SK-N-SH (cell line): ENCODE measurements at regions not wholly inside any gene's neighbourhood (a gene's known extent, or its start where the extent isn't known, plus 50 kb on each side); places are given as distances from the start of the nearest gene placed in this dataset.

Source experiments
- CTCF ChIA-PET: fragments of 300-600, 350-600 bp; formaldehyde crosslinking; extraction: SDS; loops from one replicate; lab custom pipeline; 2021; lab: Yijun Ruan, JAX
- POLR2A ChIA-PET: fragments of 350-600 bp; sonication (Branson Sonifier 250); formaldehyde crosslinking; extraction: SDS; loops from one replicate; lab custom pipeline; 2020; ENCODE audit warnings: antibody characterized with exemption, inconsistent platforms; lab: Yijun Ruan, JAX
- DNase-seq: peaks from one replicate; pipeline ENCODE4 v3.0.0; 2012
- H2AFZ ChIP-seq: fragments of 200-600 bp; sonication (generic); 2 replicates; pipeline ENCODE4 v1.8.1; 2016; ENCODE audit warnings: antibody characterized with exemption, mild to moderate bottlenecking, low read depth
- H3F3A ChIP-seq: fragments of 200-600 bp; sonication (generic); replicated peaks from 2 replicates; pipeline ENCODE3; 2016; ENCODE audit warnings: antibody characterized with exemption, mild to moderate bottlenecking; ENCODE audit not compliant: insufficient read depth
- H3K27ac ChIP-seq, 2 experiments: fragments of 200-500 bp in 1 of 2; fragments of 200-600 bp in 1 of 2; sonication (Bioruptor generic) in 1 of 2; sonication (generic), shearing (Covaris generic) in 1 of 2; 2 replicates each; pipeline versions ENCODE4 v1.5.1 to v1.6.1; 2014 to 2016; ENCODE audit warnings: low read depth in 2 of 2, inconsistent platforms in 1 of 2, low read length in 1 of 2, mild to moderate bottlenecking in 1 of 2, mixed read lengths in 1 of 2
- H3K27me3 ChIP-seq: fragments of 200-600 bp; sonication (generic), shearing (Covaris generic); 2 replicates; pipeline ENCODE4 v1.6.1; 2016; ENCODE audit warnings: mixed run types; ENCODE audit not compliant: insufficient read depth
- H3K36me3 ChIP-seq, 2 experiments: fragments of 200-500 bp in 1 of 2; fragments of 200-600 bp in 1 of 2; sonication (Bioruptor generic) in 1 of 2; sonication (generic) in 1 of 2; replicated peaks in 1 of 2; 2 replicates each; pipeline versions ENCODE3 to v1.5.1; 2014 to 2016; ENCODE audit warnings: low read length in 1 of 2, mild to moderate bottlenecking in 1 of 2; ENCODE audit not compliant: insufficient read depth in 2 of 2, control insufficient read depth in 1 of 2
- H3K4me1 ChIP-seq, 2 experiments: fragments of 200-500 bp in 1 of 2; fragments of 200-600 bp in 1 of 2; sonication (Bioruptor generic) in 1 of 2; sonication (generic), shearing (Covaris generic) in 1 of 2; 2 replicates each; pipeline versions ENCODE4 v1.5.1 to v1.6.1; 2014 to 2016; ENCODE audit warnings: low read depth in 1 of 2, low read length in 1 of 2, mixed run types in 1 of 2; ENCODE audit not compliant: insufficient read depth in 2 of 2, control insufficient read depth in 1 of 2
- H3K4me2 ChIP-seq: fragments of 200-600 bp; sonication (generic), shearing (Covaris generic); 2 replicates; pipeline ENCODE4 v1.6.1; 2017; ENCODE audit warnings: mixed run types
- H3K4me3 ChIP-seq, 2 experiments: fragments of 200-500 bp in 1 of 2; fragments of 200-600 bp in 1 of 2; sonication (Bioruptor generic) in 1 of 2; sonication (generic), shearing (Covaris generic) in 1 of 2; 2 replicates each; pipeline versions ENCODE4 v1.5.1 to v1.8.1; 2014 to 2016; ENCODE audit warnings: low read depth in 2 of 2, inconsistent platforms in 1 of 2, low read length in 1 of 2, mild to moderate bottlenecking in 1 of 2, mixed read lengths in 1 of 2, moderate library complexity in 1 of 2
- H3K79me2 ChIP-seq: fragments of 200-600 bp; sonication (generic); 2 replicates; pipeline ENCODE4 v1.8.1; 2017; ENCODE audit warnings: mild to moderate bottlenecking; ENCODE audit not compliant: insufficient read depth
- H3K9ac ChIP-seq: fragments of 200-600 bp; sonication (generic); 2 replicates; pipeline ENCODE4 v1.6.1; 2017; ENCODE audit warnings: mixed run types
- H3K9me2 ChIP-seq: fragments of 200-600 bp; sonication (generic); 2 replicates; pipeline ENCODE4 v1.6.1; 2017; ENCODE audit warnings: mixed run types
- H3K9me3 ChIP-seq: fragments of 200-600 bp; sonication (generic); 2 replicates; pipeline ENCODE4 v1.6.1; 2017; ENCODE audit warnings: mixed run types, mild to moderate bottlenecking, moderate library complexity
- H4K20me1 ChIP-seq: fragments of 200-600 bp; sonication (generic); 2 replicates; pipeline ENCODE4 v1.6.1; 2017; ENCODE audit warnings: mild to moderate bottlenecking, mixed run types; ENCODE audit not compliant: insufficient read depth
- CHD2 ChIP-seq: fragments of 150-350 bp; IDR thresholded peaks from 2 replicates; pipeline ENCODE4 v1.6.1; 2018; ENCODE audit warnings: low read length; ENCODE audit not compliant: partially characterized antibody
- CTCF ChIP-seq: fragments of 200-600 bp; sonication (generic); IDR thresholded peaks from 2 replicates; pipeline ENCODE4 v1.6.1; 2017; ENCODE audit warnings: antibody characterized with exemption, mild to moderate bottlenecking, moderate library complexity
- EP300 ChIP-seq, 2 experiments: IDR thresholded peaks; 2 replicates each; pipeline versions ENCODE4 v1.4.0 to v1.6.1; 2012; ENCODE audit warnings: borderline replicate concordance in 1 of 2, low read depth in 1 of 2, low read length in 1 of 2
- GABPA ChIP-seq: IDR thresholded peaks from 2 replicates; pipeline ENCODE4 v1.4.0; 2012; ENCODE audit warnings: low read depth, mild to moderate bottlenecking
- GATA2 ChIP-seq: sonication (generic); formaldehyde crosslinking; IDR thresholded peaks from 2 replicates; pipeline ENCODE4 v1.5.0; 2020; ENCODE audit warnings: mild to moderate bottlenecking, missing genetic modification reagents
- JUND ChIP-seq: IDR thresholded peaks from 2 replicates; pipeline ENCODE4 v1.4.0; 2012
- MXI1 ChIP-seq: IDR thresholded peaks from 2 replicates; pipeline ENCODE4 v1.6.1; 2012; ENCODE audit warnings: mild to moderate bottlenecking, low read depth, low read length, improper control_type of control experiment
- NRF1 ChIP-seq: IDR thresholded peaks from 2 replicates; pipeline ENCODE4 v1.6.1; 2012; ENCODE audit warnings: low read depth, mild to moderate bottlenecking, low read length
- RFX5 ChIP-seq: IDR thresholded peaks from 2 replicates; pipeline ENCODE4 v1.6.1; 2012; ENCODE audit warnings: mild to moderate bottlenecking, improper control_type of control experiment, low read length
- SIN3A ChIP-seq: IDR thresholded peaks from 2 replicates; pipeline ENCODE4 v1.6.1; 2012; ENCODE audit warnings: low read depth, mild to moderate bottlenecking, low read length, moderate library complexity, borderline replicate concordance
- TAF1 ChIP-seq: IDR thresholded peaks from 2 replicates; pipeline ENCODE4 v1.6.1; 2012; ENCODE audit warnings: low read depth, mild to moderate bottlenecking, low read length, moderate library complexity, borderline replicate concordance
- TCF12 ChIP-seq: IDR thresholded peaks from 2 replicates; pipeline ENCODE4 v1.4.0; 2012
- USF2 ChIP-seq: fragments of 150-350 bp; IDR thresholded peaks from 2 replicates; pipeline ENCODE4 v1.6.1; 2017; ENCODE audit warnings: antibody characterized with exemption, low read length, low read depth, borderline replicate concordance
- YY1 ChIP-seq: IDR thresholded peaks from 2 replicates; pipeline ENCODE4 v1.4.0; 2012; ENCODE audit warnings: low read depth, mild to moderate bottlenecking
- WGBS: methylation state at CpG from one replicate; pipeline ENCODE4 v1.1.6; 2017; ENCODE audit warnings: low lambda C conversion rate; 5-methylcytosine and 5-hydroxymethylcytosine counted together
- TF ChIP-seq, protein P1 (sequence below): IDR thresholded peaks from 2 replicates; pipeline ENCODE4 v1.4.0; 2012; ENCODE audit warnings: low read depth, borderline replicate concordance
- TF ChIP-seq, protein P2 (sequence below): fragments of 150-350 bp; IDR thresholded peaks from 2 replicates; pipeline ENCODE4 v1.6.1; 2016; ENCODE audit warnings: mild to moderate bottlenecking, low read depth, low read length

DNA sequence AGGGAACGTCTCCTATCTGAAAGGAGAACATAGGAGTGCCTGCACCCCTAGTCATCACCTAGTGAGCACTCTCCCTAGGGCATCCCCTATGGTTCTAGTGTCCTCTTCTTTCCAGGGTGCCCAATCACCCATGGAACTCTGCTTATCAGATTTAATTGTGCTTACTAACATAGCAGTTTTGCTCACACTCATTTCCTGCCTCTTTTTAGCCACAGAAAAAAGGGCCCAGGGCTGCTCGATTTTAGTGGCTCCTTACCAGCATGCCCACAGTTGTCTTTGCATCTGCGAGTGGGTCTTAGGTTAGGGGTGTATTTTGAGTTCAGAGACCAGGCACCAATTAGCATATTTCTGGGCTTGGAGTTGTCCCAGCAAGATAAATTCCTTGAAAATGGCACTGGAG is 1110.2 kb downstream of the TAF11L14 start:
- 85% methylated on average over 3 of the region's 3 CpGs for WGBS

More for the DNA sequence above, 1110.2 kb downstream of the TAF11L14 start:
- Histone ChIP-seq H3K79me2 (no peaks in the 10 kb centered on the region), H3K9me2 (no peaks in the 10 kb centered on the region), H3K27me3 (no peaks in the 10 kb centered on the region), H3K27ac (no peak overlapping the region), H3K9me3 (0 out of 2 replicates have a peak, but pooled peaks cover 4% of the 10 kb centered on the region), H3K9ac (no peak overlapping the region), H3K4me1 (no peaks in the 10 kb centered on the region; a peak in 1 of 4 replicates), H3F3A (no peaks in the 10 kb centered on the region), H3K4me2 (peak overlapping the region; percentile 88; the same call in 1 of the 2 replicates), H3K36me3 (no peaks in the 10 kb centered on the region), H2AFZ (no peak overlapping the region), H3K4me3 (no peak overlapping the region), H4K20me1 (no peaks in the 10 kb centered on the region)
- CTCF ChIA-PET, result no interaction called here
- TF ChIP-seq, protein P1, sequence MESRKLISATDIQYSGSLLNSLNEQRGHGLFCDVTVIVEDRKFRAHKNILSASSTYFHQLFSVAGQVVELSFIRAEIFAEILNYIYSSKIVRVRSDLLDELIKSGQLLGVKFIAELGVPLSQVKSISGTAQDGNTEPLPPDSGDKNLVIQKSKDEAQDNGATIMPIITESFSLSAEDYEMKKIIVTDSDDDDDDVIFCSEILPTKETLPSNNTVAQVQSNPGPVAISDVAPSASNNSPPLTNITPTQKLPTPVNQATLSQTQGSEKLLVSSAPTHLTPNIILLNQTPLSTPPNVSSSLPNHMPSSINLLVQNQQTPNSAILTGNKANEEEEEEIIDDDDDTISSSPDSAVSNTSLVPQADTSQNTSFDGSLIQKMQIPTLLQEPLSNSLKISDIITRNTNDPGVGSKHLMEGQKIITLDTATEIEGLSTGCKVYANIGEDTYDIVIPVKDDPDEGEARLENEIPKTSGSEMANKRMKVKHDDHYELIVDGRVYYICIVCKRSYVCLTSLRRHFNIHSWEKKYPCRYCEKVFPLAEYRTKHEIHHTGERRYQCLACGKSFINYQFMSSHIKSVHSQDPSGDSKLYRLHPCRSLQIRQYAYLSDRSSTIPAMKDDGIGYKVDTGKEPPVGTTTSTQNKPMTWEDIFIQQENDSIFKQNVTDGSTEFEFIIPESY, result no peak
- no peak for TF ChIP-seq CHD2
- TF ChIP-seq TAF1, result no peak
- TF ChIP-seq, protein P2, sequence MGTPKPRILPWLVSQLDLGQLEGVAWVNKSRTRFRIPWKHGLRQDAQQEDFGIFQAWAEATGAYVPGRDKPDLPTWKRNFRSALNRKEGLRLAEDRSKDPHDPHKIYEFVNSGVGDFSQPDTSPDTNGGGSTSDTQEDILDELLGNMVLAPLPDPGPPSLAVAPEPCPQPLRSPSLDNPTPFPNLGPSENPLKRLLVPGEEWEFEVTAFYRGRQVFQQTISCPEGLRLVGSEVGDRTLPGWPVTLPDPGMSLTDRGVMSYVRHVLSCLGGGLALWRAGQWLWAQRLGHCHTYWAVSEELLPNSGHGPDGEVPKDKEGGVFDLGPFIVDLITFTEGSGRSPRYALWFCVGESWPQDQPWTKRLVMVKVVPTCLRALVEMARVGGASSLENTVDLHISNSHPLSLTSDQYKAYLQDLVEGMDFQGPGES, result no peak
- no peak for TF ChIP-seq SIN3A
- TF ChIP-seq YY1, result no peak
- TF ChIP-seq JUND, result no peak
- no peak for TF ChIP-seq NRF1
- TF ChIP-seq GATA2, result no peak
- TF ChIP-seq GABPA, result no peak
- no peak for TF ChIP-seq RFX5
- TF ChIP-seq TCF12, result no peak
- no peak for TF ChIP-seq USF2
- no peak for TF ChIP-seq EP300 (IDR thresholded peaks at IDR 0.05; ENCODE audit: borderline replicate concordance in 1 of 2, low read depth in 1 of 2, low read length in 1 of 2)
- TF ChIP-seq CTCF, result no peak
- no peak for TF ChIP-seq MXI1
- POLR2A ChIA-PET, result no interaction called here
- no peak for DNase-seq
